Epidermal melanocyte (primary cell): ENCODE measurements at regions not wholly inside any gene's neighbourhood (a gene's known extent, or its start where the extent isn't known, plus 50 kb on each side); places are given as distances from the start of the nearest gene placed in this dataset.

Experiments
- DNase-seq: peaks from one replicate; pipeline ENCODE4 v3.0.0; 2011; ENCODE audit warnings: low spot score; ENCODE audit not compliant: insufficient read length

DNA sequence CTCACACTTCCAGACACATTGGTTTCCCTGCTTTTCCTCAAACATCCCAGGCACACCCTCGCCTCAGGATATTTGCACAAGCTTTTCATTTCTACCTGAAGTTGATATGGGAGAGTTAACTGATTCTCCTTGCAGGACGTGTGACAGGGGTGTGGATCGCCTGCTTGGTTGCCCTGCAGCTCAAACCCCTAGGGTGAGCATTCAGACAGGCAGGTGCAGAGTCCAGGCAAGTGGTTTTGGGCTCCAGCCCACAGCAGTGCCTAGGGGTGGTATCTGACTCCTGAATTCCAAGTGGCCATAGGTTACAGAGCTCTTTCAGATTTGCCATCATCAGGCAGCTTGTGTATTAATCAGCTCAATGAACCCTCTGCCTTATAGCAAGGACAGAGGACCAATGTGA is 1104.2 kb upstream of the IGFBP7 start:
- DNase-seq: no peak

DNA sequence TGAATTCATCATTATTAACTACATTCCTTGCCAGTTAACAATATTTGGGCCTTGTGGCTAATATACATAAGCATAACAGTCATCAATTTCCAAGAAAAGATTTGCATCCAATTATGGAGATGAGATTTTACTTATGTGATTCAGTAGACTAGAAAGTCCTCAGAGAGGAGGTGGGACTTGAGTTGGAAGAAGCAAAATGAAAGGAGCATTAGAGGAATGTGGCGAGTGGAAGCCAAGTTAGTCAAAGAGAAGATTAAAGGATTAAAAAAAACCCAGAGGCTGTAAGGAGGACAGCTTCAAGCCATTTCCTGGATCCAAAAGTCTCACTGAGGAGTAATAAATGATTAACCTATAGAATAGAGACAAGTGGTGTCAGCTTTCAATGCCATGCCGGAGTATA is 1099.4 kb upstream of the IGFBP7 start:
- DNase-seq: no peak

DNA sequence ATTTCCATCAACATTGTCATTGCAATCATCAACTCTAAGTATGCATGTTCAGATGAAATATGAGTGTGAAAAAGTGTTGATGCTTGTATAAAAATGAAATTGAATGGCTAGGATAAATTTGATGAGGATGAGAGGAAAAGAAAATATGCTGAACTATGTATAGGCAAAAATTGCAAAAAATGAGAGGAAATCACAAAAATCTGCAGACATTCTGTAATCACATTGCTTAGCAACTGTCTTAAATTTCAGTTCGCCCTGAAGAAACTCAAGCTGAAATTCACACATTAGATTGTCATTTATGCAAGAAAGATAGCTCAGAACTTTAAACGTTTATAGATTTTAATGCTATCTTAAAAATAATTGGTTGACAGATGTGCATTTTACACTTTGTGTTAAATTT is 1098.8 kb upstream of the IGFBP7 start:
- DNase-seq: no peak

DNA sequence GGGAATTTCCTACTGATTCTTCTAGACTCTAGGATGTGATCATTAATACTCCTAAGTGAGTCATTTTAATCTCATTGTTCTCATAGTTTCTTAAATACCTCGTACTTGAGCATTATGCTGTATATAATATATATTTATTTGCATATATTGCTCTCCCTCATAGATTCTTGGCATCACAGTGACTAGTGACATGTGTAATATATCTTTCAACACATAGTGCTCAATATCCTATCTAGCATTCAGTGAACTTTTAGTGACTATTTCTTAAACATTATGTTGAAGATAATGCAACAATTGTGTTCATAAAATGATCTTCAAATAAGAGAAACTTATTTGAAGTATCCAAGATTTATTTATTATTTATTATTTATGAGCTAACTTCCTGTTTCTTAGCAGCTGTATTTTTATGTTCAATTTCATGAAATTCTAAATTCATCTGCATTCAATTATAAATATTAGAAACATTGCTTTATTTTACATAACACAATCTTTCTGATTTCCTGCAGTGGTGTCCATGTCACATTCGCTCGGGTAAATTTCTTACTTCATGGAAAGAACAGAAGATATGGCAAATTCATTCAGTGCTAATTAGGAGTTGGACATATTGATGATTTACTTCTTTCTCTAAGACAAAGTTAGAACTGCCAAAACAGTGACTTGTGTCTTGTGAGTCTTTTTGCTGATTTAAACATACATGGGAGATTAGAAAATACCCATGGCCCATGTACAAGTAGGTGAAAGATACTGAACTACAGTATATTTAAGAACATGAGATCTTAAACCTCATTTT is 1095.5 kb upstream of the IGFBP7 start:
- no peak for DNase-seq

DNA sequence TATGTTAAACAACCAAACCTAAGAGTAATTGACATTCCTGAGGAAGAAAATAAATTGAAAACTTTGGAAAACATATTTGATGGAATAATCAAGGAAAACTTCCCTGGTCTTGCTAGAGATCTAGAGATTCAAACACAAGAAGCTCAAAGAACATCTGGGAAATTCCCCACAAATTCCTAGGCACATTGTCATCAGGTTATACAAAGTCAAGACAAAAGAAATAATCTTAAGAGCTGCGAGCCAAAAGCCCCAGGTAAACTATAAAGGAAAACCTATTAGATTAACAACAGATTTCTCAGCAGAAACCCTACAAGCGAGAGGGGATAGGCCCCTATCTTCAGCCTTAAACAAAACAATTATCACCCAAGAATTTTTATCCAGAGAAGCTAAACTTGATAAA is 1082.0 kb upstream of the IGFBP7 start:
- DNase-seq: no peak

DNA sequence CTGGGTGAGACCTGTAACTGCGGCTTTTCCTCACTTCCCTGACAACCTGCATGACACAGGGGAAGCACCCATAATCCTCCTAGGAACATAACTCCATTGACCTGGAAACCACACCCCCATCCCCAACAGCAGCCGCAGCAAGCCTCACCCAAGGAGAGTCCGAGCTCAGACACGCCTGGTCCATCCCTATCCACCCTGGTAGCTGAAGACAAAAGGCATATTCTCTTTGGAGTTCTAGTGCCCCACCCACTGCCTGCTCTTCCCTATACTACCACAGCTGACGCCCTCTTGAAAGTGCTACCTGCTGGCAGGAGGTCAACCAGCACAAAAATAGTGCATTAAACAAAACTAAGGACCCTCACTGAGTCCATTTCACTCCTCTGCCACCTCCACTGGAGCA is 1080.9 kb upstream of the IGFBP7 start:
- no peak for DNase-seq

DNA sequence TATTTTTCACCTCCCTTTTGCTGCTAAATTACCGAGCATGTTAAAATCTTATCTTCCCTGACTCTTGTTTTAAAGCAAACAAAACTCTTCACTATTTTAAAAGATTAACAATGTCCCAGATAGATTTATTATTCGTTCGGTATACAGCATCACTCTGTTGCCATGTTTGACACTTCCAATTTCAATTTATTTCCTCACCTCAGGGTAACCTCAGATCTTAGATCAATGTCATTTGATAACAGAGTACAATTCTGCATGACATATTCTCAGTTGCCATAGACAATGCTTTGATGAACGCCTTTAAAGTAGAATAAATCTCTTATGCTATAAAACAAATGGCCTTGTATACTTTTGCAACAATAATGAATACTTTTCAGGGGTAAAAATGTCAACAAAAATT is 1078.1 kb upstream of the IGFBP7 start:
- DNase-seq: no peak

DNA sequence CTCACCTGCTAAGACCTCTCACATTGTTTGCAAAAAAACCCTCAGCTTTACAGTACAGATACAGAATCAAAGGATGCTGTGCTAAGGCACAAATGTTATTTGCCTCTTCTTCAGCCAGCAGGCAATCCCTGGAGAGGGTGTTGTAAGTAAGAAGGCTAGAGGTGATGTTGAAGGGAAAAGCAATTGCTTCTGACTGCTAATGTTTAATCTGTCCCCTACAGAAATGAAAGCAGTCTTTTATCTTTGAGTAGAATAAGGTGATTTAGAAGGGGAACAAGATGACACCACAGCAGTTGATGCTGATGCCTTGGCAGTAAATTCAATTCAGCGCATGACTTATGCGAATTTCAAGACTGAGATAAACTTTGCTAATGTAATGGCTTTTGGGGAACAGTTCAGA is 1064.8 kb upstream of the IGFBP7 start:
- DNase-seq: no peak

DNA sequence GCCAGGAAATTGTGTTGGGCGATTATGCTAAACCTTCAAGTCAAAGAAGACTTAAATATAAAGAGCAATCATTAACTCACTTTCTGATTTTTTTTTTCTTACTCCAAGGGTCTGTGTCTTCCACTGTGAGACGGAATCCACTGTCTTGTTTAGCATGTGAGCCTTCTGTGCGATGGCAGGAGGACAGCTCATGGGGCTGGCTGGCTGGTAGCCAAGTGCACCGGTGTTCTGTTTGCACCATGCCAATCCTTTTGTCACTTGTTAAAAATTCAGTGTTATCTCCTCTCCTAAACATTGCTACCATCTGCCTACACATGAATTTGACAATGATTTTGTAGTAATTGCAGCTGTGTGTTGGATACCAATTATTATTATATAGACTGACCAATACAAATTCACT is 1056.3 kb upstream of the IGFBP7 start:
- DNase-seq: no peak

DNA sequence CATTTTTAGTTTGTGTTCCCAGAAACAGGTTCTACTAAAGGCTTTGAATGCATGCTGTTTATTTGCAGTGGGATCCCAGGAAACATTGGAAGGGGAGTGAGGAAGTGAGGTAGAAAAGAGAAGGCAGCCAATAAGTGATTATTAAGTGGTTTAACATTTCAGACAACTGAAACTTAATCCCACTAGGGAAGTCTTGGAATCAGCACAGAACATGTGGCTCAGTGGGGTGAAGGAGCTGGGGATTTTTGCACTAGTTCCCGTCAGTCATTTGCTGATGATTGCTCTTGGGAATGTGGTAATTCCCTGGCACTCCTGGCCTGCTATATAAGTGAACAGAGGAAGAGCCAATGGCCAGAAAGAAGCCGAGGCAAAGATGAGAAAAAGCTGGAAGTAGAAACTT is 1053.0 kb upstream of the IGFBP7 start:
- no peak for DNase-seq

DNA sequence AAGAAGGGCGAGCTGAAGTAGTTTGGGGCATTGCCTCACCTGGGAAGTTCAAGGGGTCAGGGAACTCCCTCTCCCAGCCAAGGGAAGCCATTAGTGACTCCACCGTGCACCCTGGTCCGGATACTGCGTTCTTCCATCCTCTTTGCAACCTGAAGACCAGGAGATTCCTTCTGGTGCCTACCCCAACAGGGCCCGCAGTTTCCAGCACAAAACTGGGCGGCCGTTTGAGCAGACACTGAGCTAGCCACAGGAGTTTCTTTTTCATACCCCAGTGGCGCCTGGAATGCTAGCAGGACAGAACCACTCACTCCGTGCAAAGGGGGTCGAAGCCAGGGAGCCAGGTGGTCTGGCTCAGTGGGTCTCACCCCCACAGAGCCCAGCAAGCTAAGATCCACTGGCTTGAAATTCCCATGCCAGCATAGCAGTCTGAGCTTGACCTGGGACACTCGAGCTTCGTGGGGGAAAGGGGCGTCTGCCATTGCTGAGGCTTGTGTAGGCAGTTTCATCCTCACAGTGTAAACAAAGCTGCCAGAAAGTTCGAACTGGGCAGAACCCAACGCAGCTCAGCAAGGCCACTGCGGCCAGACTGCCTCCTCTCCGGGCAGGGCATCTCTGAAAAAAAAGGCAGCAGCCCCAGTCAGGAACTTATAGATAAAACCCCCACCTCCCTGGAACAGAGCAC is 1039.4 kb upstream of the IGFBP7 start:
- no peak for DNase-seq

DNA sequence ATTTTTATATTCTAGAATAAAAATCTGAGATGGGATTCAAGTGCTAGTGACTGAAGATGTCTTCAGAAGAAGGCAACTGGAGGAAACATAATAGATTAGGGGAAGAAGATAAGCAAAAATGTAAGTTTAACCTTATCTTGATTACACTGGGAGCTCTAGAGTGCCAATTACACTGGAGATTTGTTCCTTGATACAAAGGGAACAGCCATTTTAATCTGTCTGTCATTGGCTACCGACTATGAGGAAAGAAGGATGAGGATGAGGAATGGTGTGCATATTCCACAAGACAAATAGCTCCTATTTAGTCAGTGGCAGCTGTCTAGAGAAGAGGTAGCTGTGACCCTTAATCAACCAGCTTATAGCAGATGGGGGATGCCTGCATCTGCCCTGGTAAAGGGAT is 1034.5 kb upstream of the IGFBP7 start:
- no peak for DNase-seq

DNA sequence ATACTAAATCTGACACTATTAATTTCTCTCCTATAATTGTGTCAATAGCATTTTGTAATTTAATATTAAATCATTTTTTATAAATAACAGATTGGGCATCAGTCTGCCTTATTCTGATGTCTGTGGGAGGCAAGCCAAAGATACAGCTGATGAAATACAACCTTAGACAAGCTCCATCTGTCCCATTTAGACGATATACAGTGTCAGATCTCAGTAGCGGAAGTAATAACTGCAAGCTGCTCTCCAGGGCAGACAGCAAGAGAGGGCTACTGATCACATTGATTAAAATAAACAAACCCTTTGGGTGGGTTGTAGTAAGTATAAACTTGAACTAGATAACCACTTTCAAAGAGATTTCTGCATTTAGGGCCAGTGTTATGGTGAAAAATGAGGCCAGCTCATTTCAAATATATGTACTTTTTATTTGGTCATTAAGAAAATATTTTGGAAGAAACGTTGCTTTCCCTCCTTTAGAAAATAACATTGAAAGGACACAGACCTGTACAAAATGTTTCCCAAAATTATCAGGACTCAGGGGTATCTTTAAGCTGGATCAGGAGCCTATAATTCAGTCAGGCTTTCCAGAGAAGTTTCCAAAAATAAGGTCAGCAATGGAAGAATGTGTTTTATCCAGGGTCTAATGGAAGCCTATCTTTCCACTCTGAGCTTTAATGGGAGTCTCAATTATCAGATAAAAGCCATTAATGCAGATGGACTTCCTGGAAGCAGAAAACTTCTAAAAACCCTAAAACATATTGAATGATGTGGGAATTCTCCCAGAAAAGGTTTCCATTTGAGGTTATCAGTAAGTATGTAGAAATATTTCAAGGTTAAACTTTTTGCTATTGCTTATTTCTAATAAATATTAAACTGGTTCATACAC is 1028.8 kb upstream of the IGFBP7 start:
- DNase-seq: no peak

DNA sequence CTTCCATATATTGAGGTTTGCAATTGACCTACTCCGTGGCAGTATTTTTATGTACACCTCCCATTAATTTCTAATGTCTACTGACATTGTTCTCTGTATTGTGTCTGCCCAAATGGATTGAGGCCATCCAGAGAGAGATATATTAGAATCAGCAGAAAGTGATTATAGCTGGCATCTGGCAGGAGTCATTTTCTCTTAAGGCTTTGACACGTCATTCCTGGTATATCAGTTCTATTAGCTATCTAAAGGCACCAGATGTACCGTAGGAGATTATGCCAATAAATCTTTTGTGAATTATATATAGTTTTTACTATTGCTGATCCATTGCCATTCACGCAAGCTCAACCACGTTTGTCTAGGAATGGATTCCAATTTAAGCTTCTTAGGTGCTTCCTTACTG is 1026.4 kb upstream of the IGFBP7 start:
- DNase-seq: no peak

DNA sequence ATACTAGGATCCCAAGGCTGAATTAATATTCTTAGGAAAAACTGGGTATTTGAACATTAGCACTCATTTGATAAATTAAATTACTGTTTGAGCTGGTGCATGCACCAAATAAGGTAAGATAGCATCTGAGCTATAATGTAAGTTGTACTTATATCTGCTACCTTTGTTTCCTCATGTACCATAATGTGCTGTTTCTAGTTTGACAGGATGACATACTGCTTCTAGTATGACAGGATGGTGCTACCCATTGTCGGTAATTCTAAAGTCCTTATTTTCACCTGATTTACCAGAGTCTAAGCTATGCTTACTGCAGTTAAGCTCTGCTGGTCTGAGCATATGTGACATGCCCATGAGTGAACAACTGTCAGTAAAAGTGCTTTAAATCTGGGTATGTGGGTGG is 1017.5 kb upstream of the IGFBP7 start:
- DNase-seq: no peak

DNA sequence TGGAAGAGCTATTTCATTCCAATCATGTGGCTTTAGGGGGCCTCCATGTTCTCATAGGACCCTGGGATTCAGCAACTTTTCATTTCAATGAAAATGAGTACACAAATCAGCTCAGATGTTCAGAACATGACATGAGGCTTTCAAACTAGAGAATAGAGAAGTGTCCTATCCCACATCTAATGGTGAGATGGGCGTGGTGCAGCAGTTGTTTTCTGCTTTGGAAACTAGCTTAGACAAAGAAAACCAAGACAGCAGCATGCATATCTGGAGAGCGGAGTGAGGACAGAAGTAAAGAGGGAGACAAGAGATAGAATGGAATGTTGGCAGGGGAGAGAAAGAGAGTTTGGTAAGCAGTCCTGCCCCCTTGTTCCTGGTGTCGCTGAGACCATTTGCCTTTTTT is 1009.1 kb upstream of the IGFBP7 start:
- DNase-seq: no peak

DNA sequence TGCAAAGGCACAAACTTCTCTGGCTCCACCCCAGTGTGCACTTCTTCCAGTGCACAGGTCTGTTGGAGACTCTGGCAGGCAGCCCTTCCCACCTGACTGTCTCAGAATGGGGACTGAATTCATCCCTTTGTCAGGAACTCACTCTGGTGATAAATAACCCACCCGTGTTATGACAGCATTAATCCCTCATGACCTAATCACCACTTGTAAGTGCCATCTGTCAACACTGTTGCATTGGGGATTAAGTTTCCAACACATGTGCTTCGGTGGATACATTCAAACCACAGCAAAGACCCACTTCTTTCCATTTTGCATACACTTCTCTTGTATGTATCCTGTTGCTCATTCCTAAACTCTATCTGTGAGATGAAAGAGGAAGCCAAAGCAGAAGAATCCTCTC is 1002.9 kb upstream of the IGFBP7 start:
- no peak for DNase-seq

DNA sequence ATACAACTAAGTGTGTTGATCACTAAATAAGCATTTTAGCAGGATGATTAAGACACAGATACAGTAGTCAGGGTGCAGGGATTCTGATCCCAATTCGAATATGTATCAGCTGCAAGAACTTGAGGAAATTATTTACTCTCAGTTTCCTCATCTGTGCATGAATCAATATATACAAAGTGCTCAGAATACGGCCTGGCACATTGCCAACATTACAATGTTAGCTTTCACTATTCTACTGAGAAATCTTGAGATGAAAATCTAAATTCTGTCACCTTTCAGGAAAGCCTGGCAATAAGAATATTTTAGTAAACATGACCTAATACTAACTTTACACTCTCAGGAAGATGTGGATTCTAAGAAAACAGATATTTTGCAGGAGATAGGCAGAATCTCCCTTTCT is 1001.6 kb upstream of the IGFBP7 start:
- no peak for DNase-seq

DNA sequence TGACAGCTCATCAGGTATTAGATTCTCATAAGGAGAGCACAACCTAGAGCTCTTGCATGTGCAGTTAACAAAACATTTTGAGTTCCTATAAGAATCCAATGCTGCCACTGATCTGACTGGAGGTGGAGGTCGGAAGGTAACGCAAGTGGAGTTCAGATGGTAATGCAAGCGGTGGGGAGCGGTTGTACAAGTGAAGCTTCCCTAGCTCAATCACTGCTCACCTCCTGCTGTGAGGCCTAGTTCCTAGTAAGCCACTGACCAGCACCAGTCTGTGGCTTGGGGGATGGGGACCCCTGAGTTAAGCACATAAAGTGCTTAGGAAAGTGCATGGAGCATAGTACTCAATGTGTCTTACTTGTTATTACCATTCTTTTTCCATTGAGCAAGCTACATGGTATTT is 983.2 kb upstream of the IGFBP7 start:
- DNase-seq: no peak

DNA sequence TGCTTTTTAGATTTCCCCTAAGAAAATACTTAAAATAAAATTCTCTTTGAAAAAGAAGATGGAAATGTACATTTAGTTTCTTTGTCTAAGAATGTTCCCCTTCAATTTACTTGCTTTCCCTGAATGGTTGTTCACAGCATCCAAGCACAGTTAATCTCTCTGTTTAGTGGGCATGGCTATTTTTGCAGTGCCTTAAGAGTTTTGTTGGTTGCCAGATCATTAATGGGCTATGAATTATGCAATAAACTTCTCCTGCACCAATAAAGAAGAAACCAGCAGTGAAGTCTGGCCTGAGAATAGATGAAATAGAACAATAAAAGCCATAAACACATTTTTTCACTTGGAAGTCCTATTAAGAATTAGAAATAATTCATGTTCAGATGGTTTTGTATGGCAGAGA is 980.4 kb upstream of the IGFBP7 start:
- DNase-seq: no peak

DNA sequence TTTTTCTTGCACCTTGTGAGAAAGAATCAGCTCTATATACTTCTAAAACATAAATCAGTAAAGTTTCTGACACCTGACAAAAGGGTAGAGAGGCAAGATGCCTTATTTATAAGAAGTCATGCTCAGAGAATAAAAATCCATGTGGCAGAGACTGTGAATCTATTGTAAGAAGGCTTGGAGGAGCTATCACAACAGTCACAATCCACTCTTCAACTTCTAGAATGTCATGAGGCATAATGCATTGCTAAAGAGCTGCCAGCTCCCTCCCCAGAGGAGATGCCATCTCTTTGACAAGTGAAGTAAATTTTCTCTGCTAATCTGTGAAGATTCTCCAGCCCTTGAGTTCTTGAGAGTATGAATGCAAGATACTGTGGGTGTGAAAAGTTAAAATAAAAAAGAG is 971.2 kb upstream of the IGFBP7 start:
- DNase-seq: no peak

DNA sequence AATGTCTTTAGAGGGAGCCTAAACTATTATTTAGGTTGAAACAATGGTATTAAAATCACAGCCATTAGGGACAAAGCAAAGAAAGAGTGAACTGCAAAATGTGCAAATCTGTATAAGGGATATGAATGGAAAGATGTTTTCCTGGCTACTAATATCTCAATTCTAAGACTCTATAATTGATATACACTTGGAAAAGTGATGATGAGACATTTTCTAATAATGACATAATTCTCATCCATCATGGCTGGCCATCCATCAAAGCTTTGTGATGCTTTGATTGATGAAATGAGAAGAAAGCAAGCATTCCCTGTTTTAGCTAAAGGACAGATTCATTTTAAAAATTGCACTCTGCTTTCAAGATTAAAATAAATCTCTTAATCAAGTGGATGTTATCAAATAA is 965.5 kb upstream of the IGFBP7 start:
- no peak for DNase-seq
